GM21619 (cell line): ENCODE measurements at regions not wholly inside any gene's neighbourhood (a gene's known extent, or its start where the extent isn't known, plus 50 kb on each side); places are given as distances from the start of the nearest gene placed in this dataset.
A peak's percentile ranks its signal among the peaks of the same experiment; 100 is the strongest.
"Not testable (repeated sequence)": the region's sequence is repeated elsewhere in the genome, so short reads cannot be mapped to it uniquely, and the experiment has no call there.

Experiments used
- ATAC-seq: cut with Tn5 transposase; IDR thresholded peaks from one replicate; pipeline ENCODE4 v1.9.1; 2021; ENCODE audit not compliant: unreplicated experiment

GRCh38 chr2:166744117-166744516, 144.2 kb upstream of the XIRP2 start:
- ATAC-seq: not testable (repeated sequence)

- ATAC-seq: not testable (repeated sequence)
Observed at GRCh38 chr2:166743482-166743881, 144.8 kb upstream of the XIRP2 start.

- peak; percentile 98 for ATAC-seq
Observed at GRCh38 chr2:166727095-166727494, 161.2 kb upstream of the XIRP2 start.

- ATAC-seq: no peak
Observed at GRCh38 chr2:166725927-166726924, 162.1 kb upstream of the XIRP2 start.

DNA sequence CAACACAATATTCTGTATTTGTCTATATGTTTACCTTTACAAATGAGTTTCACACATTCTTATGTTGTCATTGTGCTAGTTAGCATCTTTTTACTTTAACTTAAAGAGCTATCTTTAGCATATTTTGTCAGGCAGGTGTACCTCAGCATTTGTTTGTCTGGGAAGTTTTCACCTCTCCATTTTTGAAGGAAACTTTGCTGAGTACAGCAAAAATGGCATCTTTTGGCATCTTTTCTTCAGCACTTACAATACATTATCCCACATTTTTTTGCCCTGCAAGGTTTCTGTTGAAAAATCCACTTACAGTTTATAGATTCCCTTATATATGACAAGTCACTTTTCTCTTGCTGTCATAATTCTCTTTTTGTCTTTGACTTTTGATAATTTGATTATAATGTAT, 171.3 kb upstream of the XIRP2 start:
- ATAC-seq: no peak

- ATAC-seq: no peak
Observed at GRCh38 chr2:166700079-166700478, 188.2 kb upstream of the XIRP2 start.

DNA sequence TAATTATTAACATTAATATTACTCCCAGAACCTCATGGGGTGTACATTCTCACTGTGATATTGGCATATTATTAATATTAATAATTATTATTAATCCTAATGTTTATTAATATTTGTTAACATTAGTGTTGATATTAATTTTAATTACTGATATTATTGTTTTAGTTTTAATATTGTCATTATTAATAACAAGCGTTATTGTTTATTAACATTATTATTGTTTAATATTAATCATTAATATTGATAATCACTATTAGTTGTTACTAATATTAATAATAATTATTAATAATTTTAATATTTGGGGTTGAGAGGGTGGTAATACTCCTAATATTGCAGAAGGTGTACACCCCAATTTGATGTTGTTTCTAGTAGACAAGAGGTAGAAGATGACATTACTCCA, 193.1 kb upstream of the XIRP2 start:
- ATAC-seq: no peak

GRCh38 chr2:166686057-166686456, 192.0 kb upstream of the SCN7A start:
- not testable (repeated sequence) for ATAC-seq

- no peak for ATAC-seq
Observed at GRCh38 chr2:166677996-166678395, 183.9 kb upstream of the SCN7A start.

DNA sequence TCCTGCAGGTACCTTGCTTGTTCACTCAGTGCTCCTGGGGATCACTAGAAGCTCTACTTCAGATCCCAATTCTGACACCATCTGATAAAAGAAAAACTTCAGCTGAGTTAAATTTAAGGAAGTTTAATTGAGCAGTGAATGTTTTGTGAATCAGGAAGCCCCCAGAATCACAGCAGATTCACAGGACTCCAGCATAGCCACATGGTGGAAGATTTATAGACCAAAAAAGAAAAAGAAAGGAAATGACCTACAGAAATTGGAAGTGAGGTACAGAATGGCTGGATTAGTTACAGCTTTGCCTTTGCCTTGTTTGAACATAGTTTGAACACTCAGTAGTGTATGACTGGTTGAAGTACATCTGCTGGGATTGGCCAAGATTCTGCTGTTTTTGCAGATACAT, 182.7 kb upstream of the SCN7A start:
- no peak for ATAC-seq

- ATAC-seq: no peak
Observed at GRCh38 chr2:166675553-166675952, 181.5 kb upstream of the SCN7A start.

DNA sequence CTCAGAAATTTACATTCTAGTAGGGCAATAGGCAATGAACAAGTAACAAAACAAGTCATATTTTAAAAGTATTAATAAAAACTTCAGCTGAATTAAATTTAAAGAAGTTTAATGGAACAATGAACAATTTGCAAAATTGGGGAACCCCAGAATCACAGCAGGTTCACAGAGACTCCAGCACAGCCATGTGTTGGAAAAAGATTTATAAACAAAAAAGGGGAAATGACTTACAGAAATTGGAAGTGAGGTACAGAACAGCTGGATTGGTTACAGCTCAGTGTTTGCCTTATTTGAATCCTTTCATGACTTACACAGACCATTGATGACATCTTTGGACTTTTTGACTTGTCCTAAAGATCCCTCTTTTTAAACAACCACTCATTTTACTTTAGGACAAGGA, 179.9 kb upstream of the SCN7A start:
- ATAC-seq: no peak

- ATAC-seq: no peak
Observed at GRCh38 chr2:166671801-166672200, 177.8 kb upstream of the SCN7A start.

DNA sequence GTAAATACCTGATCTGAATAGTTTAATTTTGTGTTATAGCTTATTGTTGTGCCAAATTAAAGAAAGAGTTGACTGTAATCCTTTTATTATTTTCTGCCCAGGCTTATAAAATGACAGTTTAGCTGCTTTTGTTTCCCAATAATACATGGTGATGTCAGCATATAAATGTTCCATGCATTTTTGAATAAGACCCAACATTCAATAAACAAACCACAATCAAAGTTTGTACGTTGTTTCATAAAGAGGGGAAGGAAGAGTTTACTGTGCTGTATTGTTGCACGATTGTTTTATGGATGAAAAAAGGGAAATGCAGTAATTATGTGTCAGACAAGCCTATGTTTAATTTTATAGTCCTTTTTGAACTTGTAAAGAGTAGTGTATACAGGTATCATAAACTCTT, 177.2 kb upstream of the SCN7A start:
- ATAC-seq: no peak

- no peak for ATAC-seq
Observed at GRCh38 chr2:166665991-166666940, 172.2 kb upstream of the SCN7A start.

DNA sequence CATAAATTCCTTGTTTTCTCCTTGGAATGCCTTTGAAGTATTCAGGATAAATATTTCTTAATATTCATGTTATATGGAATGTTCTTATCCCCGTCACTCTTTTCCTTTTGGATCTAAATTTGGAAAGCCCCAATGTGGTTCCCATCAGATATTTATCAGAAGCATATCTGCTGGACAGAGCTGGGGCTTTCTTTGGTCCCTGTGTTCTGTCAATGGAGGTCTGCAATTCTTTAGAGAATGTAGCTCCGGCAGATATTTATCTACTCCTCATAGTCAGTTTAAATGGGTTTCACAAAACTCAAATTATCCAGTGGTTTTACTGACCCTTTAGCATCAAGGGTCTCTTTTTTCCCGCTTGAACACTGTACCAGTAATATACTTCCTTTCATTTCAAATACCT, 167.8 kb upstream of the SCN7A start:
- ATAC-seq: no peak

DNA sequence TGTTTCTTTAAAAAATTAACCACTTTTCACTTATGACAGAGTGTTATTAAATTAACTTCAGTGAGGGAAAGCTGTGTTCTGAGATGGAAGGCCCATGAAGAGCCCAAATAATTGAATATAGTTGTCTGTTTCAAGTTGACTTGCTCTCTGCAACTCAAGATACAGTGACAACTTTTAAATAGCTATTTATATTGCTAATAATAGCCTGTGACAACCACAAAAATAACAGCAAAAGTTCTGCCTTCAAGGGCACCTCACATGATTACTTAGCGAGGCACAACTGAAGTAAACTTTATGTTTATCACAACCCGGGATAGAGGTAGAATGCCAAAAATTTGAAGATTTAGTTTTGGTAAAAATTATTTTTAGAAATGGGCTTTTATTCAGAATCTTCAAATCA, 167.3 kb upstream of the SCN7A start:
- no peak for ATAC-seq

DNA sequence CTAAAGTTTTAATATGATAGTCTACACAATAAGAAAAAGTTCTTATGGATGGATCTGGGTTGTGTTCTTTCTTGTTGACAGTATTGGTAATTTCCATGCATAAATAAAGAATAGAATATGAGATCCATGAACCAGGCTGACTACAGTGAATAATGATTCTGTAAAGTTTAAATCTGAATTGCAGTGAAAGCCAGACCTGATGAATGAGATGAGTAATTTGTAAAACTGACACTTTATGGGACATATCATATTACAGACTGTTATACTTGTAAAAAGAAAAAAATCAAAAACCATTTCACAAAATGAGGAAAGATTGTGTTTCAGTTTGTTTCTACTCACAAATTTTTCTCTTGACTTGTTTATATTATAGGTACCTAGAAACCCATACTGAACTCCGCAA, 164.9 kb upstream of the SCN7A start:
- ATAC-seq: no peak

GRCh38 chr2:166653185-166653813, 159.2 kb upstream of the SCN7A start:
- ATAC-seq: no peak

DNA sequence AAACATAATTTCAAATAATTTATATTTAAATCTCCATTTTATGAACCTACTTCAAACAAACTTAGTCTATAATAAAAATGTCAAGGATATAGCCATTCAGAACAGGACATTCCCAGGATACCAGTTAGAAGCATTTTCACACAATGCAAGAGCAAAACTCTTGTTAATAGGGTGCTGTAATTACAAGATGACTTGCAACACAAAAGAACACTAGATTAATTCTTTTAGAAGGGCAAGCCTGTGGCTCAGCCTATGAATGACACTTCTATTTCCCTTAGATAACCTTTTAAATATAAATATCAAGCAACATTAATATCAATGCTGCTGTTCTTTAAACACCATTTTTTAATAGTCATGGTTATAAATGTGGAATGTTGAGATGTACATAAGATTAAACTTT, 157.9 kb upstream of the SCN7A start:
- ATAC-seq: no peak

GRCh38 chr2:166651080-166651675, 157.1 kb upstream of the SCN7A start:
- no peak for ATAC-seq
